ENCODE measurements at regions not wholly inside any gene's neighbourhood (a gene's known extent, or its start where the extent isn't known, plus 50 kb on each side); places are given as distances from the start of the nearest gene placed in this dataset.

GRCh38 chr1:60835649-60836048 lies 246.7 kb upstream of the NFIA start:
- H3K4me1 ChIP-seq (ENCODE audit: control insufficient read depth in 1 of 2, insufficient read depth in 2 of 2, low read length in 2 of 2), result no peaks in the 10 kb centered on the region
- no peaks in the 10 kb centered on the region for H3K36me3 ChIP-seq (replicated peaks in 1 of 2; ENCODE audit: control insufficient read depth in 1 of 2, insufficient read depth in 2 of 2, low read length in 2 of 2)
- H3K9ac ChIP-seq (ENCODE audit: insufficient read depth, low read length, poor library complexity, severe bottlenecking), result no peak overlapping the region
- DNase-seq, result no peak
- Mint-ChIP-seq H3K4me1 (peaks cover 4% of the 10 kb centered on the region), H3K27ac (no peak overlapping the region), H3K27me3 (ENCODE audit: low read depth in 3 of 3) (peaks cover 2 to 7% (median 2%) of the 10 kb centered on the region in 3 donors), H3K36me3 (no peaks in the 10 kb centered on the region), H3K4me3 (no peak overlapping the region), H3K9me3 (peaks cover 0 to 2% (median 0%) of the 10 kb centered on the region in 7 donors)
- no peaks in the 10 kb centered on the region for H3K79me2 ChIP-seq (ENCODE audit: insufficient read depth, low read length)
- no peak overlapping the region for H3K4me3 ChIP-seq (replicated peaks in 1 of 3; ENCODE audit: low read depth in 2 of 3, low read length in 3 of 3)
- intact Hi-C loops (cut with micrococcal nuclease), result no loop called here
- no peak for TF ChIP-seq CTCF (IDR thresholded peaks at IDR 0.05)
- no peaks in the 10 kb centered on the region for H3K27me3 ChIP-seq (ENCODE audit: control insufficient read depth in 2 of 2, insufficient read depth in 2 of 2, low read length in 2 of 2)
- H2AFZ ChIP-seq (ENCODE audit: insufficient read depth, low read depth, low read length, poor library complexity, severe bottlenecking), result no peak overlapping the region
- no peaks in the 10 kb centered on the region for H3K9me3 ChIP-seq (replicated peaks in 1 of 2; ENCODE audit: control insufficient read depth in 1 of 2, insufficient read depth in 1 of 2, low read length in 2 of 2)
- no peak overlapping the region for H3K4me2 ChIP-seq (replicated peaks; ENCODE audit: extremely low read depth, low read length, poor library complexity, severe bottlenecking)
- H4K20me1 ChIP-seq (ENCODE audit: insufficient read depth, low read length), result no peaks in the 10 kb centered on the region
- H3K27ac ChIP-seq (ENCODE audit: low read depth in 1 of 2, low read length in 2 of 2), result no peak overlapping the region
- WGBS (ENCODE audit: insufficient coverage), result 100% methylated on average over 5 of the region's 5 CpGs

DNA sequence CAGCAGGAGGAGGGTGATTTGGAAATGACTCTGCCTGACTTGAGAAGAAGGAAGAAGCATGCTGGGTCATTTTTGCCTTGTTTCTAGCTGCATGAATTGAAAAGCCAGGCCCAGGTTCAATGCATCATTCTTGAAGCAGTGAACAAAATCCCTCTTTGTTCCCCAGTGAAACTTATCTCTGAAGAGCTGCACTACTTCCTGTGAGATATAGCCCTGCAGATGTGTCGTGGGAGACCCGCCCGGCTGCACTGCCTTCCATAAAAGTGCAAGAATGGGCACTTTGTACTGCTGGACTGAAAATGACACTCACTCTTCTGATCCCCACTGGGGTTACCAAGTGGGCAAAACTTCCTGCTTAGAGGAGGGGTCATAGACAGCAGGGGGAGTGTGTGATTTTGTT lies 249.2 kb upstream of the NFIA start:
- no peaks in the 10 kb centered on the region for H4K20me1 ChIP-seq (ENCODE audit: insufficient read depth, low read length)
- no peak for DNase-seq
- H2AFZ ChIP-seq (ENCODE audit: insufficient read depth, low read depth, low read length, poor library complexity, severe bottlenecking), result no peak overlapping the region
- no peaks in the 10 kb centered on the region for H3K9me3 ChIP-seq (replicated peaks in 1 of 2; ENCODE audit: control insufficient read depth in 1 of 2, insufficient read depth in 1 of 2, low read length in 2 of 2)
- 0% methylated on average over 3 of the region's 3 CpGs for WGBS (ENCODE audit: insufficient coverage)
- H3K4me2 ChIP-seq (replicated peaks; ENCODE audit: extremely low read depth, low read length, poor library complexity, severe bottlenecking), result no peak overlapping the region
- H3K79me2 ChIP-seq (ENCODE audit: insufficient read depth, low read length), result no peaks in the 10 kb centered on the region
- TF ChIP-seq CTCF (IDR thresholded peaks at IDR 0.05), result no peak
- no peaks in the 10 kb centered on the region for H3K36me3 ChIP-seq (replicated peaks in 1 of 2; ENCODE audit: control insufficient read depth in 1 of 2, insufficient read depth in 2 of 2, low read length in 2 of 2)
- peaks cover 2 to 7% (median 2%) of the 10 kb centered on the region in 3 donors for H3K27me3 Mint-ChIP-seq (ENCODE audit: low read depth in 3 of 3)
- H3K4me1 Mint-ChIP-seq, result peaks cover 4% of the 10 kb centered on the region
- no peaks in the 10 kb centered on the region for H3K27me3 ChIP-seq (ENCODE audit: control insufficient read depth in 2 of 2, insufficient read depth in 2 of 2, low read length in 2 of 2)
- intact Hi-C loops (cut with micrococcal nuclease), result no loop called here
- no peaks in the 10 kb centered on the region for H3K36me3 Mint-ChIP-seq
- peaks cover 0 to 4% (median 2%) of the 10 kb centered on the region in 7 donors for H3K9me3 Mint-ChIP-seq
- no peak overlapping the region for H3K9ac ChIP-seq (ENCODE audit: insufficient read depth, low read length, poor library complexity, severe bottlenecking)
- no peaks in the 10 kb centered on the region for H3K4me1 ChIP-seq (ENCODE audit: control insufficient read depth in 1 of 2, insufficient read depth in 2 of 2, low read length in 2 of 2)
- H3K4me3 ChIP-seq (replicated peaks in 1 of 3; ENCODE audit: low read depth in 2 of 3, low read length in 3 of 3), result no peak overlapping the region
- no peak overlapping the region for H3K4me3 Mint-ChIP-seq
- no peak overlapping the region for H3K27ac Mint-ChIP-seq
- no peak overlapping the region for H3K27ac ChIP-seq (ENCODE audit: low read depth in 1 of 2, low read length in 2 of 2)
